ENCODE measurements at regions not wholly inside any gene's neighbourhood (a gene's known extent, or its start where the extent isn't known, plus 50 kb on each side); places are given as distances from the start of the nearest gene placed in this dataset.

DNA sequence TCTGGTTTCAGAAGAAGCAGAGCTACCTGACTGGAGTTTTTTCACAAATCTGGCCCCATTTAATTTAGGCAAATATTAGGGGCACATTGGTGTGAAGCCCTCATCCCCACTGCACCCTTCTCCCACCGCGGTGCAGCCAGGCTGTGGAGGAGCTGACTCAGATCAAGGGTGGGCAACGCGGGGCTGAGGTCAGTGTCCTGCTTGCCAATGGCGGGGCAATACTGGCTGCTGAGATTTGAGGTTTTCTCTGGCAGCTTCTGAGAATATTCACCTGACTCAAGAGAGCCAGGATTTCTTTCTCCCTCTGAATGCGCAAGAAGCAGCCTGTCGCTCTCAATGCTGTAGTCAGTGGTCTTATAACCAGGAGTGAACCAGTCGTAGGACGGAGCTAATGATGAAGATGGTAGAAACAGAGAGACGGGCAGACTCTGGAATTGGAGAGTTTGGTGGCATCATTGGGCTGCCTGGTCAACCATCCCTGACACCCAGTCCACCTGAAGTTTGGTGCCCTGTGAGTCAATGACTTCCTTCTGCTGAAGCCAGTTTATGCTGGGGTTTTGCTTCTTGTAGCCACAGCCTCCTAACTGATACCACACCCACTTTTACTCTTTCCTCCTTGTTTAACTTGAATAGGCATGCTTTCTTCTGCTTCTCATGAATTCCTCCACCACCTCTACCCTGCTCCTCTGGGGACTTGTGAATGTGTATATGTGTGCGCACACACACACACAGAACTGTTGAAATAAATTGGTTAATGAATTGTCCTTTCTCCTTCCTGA, 123.7 kb upstream of the CTBP2 start:
- TF ChIP-seq, protein P1, sequence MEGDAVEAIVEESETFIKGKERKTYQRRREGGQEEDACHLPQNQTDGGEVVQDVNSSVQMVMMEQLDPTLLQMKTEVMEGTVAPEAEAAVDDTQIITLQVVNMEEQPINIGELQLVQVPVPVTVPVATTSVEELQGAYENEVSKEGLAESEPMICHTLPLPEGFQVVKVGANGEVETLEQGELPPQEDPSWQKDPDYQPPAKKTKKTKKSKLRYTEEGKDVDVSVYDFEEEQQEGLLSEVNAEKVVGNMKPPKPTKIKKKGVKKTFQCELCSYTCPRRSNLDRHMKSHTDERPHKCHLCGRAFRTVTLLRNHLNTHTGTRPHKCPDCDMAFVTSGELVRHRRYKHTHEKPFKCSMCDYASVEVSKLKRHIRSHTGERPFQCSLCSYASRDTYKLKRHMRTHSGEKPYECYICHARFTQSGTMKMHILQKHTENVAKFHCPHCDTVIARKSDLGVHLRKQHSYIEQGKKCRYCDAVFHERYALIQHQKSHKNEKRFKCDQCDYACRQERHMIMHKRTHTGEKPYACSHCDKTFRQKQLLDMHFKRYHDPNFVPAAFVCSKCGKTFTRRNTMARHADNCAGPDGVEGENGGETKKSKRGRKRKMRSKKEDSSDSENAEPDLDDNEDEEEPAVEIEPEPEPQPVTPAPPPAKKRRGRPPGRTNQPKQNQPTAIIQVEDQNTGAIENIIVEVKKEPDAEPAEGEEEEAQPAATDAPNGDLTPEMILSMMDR (IDR thresholded peaks at IDR 0.05): no peak
- no peak for TF ChIP-seq EZH2 (IDR thresholded peaks at IDR 0.05; ENCODE audit: borderline replicate concordance, insufficient read depth, low read depth, low read length, poor library complexity, severe bottlenecking)

All from B cell (primary cell).